Inflammatory macrophage treated with lipopolysaccharide for 1 hour (primary cell): ENCODE measurements at regions not wholly inside any gene's neighbourhood (a gene's known extent, or its start where the extent isn't known, plus 50 kb on each side); places are given as distances from the start of the nearest gene placed in this dataset.
"Not testable (repeated sequence)": the region's sequence is repeated elsewhere in the genome, so short reads cannot be mapped to it uniquely, and the experiment has no call there.

Experiments
- DNase-seq, 2 donors: peaks; one replicate each; pipeline ENCODE4 v3.0.0-alpha.2; 2020 to 2022

GRCh38 chr16:25561723-25562122 is 130.0 kb upstream of the HS3ST4 start:
- DNase-seq: not testable (repeated sequence)

GRCh38 chr16:25556968-25557312 is 134.8 kb upstream of the HS3ST4 start:
- not testable (repeated sequence) for DNase-seq

DNA sequence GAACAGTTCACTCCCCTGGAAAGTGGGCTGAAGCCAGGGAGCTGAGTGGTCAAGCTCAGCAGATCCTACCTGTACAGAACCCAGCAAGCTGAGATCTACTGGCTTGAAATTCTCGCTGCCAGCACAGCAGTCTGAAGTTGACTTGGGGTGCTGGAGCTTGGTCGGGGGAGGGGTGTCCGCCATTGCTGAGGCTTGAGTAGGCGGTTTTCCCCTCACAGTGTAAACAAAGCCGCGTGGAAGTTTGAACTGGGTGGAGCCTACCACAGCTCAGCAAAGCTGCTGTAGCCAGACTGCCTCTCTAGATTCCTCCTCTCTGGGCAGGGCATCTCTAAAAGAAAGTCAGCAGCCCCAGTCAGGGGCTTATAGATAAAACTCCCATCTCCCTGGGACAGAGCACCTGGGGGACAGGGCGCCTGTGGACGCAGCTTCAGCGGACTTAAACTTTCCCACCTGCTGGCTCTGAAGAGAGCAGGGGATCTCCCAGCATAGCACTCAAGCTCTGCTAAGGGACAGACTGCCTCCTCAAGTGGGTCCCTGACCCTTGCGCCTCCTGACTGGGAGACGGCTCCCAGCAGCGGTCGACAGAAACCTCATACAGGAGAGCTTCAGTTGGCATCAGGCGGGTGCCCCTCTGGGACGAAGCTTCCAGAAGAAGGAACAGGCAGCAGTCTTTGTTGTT is 135.3 kb upstream of the HS3ST4 start:
- not testable (repeated sequence) for DNase-seq

- DNase-seq: no peak
Observed at GRCh38 chr16:25553711-25554436, 137.9 kb upstream of the HS3ST4 start.

DNA sequence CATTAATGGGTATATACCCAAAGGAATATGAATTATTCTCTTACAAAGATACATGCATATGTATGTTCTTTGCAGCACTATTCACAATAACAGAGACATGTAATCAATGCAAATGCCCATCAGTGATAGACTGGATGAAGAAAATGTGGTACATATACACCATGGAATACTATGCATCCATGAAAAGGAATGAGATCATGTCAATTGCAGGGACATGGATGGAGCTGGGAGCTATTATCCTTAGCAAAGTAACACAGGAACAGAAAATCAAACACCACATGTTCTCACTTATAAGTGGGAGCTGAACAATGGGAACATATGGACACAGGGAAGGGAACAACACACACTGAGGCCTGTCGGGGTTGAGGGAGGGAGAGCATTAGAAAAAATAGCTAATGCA is 141.1 kb upstream of the HS3ST4 start:
- no peak for DNase-seq

DNA sequence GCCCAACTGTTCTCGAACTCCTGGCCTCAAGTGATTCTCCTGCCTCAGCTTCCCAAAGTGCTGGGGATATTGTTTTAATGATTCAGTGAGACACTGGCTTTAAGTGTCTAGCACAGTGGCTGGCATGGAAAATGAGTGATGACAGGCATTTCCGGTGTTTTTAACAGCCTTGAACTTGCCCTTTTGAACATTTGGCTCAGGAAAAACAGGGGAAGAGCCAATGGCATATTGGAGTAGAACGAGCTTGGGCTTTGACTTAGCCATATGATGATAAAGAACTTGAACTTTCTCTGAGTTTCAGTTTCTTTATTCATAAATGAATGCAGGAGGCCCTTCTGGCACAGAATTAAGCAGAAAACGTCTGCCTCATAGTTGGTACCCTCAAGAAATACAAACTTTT is 145.0 kb upstream of the HS3ST4 start:
- DNase-seq: no peak

DNA sequence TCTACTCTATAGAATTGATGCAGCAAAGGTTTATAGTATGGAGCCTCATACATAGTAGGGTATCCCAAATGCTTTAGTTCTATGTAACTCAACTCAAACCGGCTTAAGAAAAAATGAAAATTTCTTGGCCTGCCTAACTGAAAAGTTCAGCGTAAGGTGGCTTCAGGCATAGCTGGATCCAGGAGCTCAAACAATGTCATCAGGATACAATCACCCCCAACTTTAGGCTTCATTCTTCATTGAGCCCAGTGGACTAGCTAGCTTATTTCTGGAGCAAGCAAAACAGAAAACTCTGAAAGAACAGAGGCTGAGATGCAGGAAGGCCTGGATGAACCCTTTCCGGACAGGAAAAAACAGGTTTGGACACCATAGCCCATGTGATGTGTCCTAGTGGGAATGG is 147.5 kb upstream of the HS3ST4 start:
- no peak for DNase-seq

DNA sequence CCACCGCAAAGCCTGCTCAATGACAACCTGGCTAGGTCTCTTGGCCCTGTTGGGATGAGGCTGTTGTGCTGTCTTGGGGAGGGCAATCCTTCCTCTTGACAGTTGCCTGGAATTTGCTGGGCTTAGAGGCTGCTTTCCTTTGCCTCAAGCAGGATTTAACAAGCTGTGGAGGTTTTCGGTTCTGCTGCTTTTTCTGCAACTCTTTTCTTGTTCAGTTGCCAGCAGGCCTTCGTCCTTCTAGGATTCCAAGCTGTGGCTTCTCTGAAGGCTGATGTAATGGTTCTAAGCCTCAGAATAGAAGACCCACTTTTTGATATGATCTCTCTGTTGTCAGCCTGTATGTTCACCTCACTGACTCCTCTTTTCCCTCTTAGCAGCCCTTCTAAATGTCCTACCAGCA is 149.5 kb upstream of the HS3ST4 start:
- no peak for DNase-seq

DNA sequence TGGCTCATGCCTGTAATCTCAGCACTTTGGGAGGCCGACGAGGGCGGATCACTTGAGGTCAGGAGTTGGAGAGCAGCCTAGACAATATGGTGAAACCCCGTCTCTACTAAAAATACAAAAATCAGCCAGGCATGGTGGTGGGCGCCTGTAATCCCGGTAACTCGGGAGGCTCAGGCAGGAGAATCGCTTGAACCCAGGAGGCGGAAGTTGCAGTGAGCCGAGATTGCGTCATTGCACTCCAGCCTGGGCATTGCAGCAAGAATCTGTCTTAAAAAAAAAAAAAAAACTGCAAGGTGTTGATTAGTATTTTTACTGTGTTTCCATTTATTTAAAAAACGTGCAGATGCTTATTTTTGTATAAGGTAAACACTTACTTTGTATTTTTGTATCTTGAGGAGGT is 152.0 kb upstream of the HS3ST4 start:
- DNase-seq: not testable (repeated sequence)

- DNase-seq: no peak
Observed at GRCh38 chr16:25523183-25523582, 168.6 kb upstream of the HS3ST4 start.

GRCh38 chr16:25512041-25512440 is 179.7 kb upstream of the HS3ST4 start:
- no peak for DNase-seq

DNA sequence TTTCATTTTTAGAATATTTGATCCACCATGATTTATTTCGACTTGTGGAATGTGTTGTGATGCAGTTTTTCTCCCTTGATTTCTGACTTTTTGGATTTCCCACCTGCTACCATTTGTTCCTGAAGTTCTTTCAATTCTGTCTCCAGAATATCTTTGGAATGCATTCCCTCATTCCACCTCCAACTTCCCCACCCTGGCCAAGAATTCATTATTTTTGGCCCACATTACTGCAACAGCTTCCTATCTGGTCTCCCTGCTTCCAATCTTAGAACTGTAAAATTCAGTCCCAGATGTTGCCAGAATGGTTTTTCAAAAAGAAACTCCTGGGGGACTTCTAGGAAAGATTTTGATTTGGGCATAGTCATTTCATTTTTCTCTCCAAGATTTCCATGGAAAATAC is 182.3 kb upstream of the HS3ST4 start:
- DNase-seq: no peak

DNA sequence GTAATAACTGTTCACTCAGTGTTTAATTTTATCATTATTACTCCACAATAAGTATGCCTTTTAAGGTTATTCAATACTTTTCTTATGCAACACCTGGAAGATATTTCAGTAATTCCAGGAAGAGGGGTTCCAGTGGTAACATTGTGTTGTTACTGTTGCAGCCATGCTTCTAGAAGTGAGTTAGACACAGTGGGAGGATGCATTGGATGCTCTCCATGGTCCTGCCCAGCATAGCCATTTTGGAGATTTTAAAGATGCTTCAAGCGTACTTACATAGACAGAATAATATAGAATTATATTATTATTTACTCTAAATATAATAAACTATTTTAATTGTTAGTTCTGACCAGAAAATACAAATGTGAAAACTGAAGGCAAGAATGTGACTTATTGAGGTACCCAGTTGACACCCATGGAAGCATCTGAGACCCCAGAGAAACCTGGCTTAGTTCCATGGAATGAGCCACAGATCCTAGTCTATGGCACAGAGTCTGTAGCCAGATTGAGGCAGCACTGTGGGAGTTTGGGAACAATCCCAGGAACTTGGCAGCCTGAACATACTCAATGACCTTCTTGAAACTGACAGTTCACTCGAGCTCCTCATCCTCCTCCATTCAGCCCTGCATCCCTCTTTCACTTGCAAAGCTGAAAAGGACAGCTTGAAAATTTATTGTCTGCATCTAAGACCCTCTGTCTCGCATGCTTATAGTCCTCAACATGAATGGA is 190.1 kb upstream of the HS3ST4 start:
- DNase-seq: no peak

DNA sequence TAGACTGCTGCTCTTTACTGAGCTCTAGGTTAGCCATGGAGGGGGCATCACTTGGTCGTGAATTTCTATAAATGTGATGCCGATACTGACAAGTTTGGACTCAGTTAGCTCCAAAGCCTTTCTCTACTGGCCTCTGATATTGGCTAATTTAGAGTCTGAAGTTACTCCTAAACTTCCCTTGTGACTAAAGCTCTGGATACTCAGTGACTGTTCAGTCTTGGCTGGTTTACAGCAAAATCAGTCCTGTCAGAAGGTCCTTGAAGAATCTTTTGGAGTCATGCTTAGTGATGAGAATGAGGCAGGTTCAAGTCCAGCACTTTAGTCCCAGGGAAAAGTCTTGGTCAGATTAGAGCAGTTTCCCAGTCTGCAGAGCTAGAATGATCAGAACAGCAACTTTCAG is 197.5 kb upstream of the HS3ST4 start:
- DNase-seq: no peak

DNA sequence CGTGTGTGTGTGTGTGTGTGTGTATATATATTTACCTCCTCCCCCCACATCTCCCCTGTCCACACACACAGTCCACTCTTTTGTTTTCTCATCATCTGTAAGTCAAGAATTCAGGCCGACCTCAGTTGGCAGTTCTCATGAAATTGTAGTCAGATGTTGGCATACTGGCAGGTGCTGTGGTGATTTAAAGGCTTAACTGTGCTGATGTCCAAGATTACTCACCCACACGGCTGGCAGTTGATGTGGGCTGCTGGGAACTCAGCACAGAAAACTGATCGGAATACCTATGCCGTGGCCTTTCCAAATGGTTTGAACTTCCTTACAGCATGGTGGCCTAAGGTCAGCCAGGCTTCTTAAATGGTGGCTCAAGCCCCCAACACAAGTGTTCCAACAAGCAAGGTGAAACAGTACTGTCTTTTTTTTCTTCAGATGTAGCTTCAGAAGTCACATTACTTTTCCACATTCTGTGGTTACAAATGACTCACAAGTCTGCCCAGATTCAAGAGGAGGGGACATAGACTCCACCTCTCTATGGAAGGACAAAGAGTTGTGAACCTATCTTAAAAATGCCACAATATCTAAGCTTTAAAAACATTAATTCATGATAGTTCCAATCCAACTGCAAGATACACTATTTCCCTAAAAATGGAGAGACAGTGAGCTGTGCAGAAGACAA is 198.5 kb upstream of the HS3ST4 start:
- DNase-seq: no peak

- no peak for DNase-seq
Observed at GRCh38 chr16:25488435-25488834, 203.3 kb upstream of the HS3ST4 start.

DNA sequence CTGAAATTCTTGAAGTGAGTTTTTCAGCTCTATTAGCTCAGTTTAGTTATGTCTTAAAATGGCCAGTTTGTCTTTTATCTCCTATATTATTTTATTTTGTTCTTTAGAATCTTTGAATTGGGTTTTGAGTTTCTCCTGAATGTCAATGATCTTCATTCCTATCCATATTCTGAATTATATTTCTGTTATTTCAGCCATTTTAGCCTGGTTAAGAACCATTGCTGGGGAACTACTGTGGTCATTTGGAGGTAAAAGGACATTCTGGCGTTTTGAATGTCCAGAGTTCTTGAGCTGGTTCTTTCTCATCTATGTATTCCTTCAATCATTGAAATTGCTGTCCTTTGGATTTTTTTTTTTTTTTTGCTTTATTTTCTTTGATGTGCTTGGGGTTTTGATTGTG is 203.9 kb upstream of the HS3ST4 start:
- DNase-seq: no peak

DNA sequence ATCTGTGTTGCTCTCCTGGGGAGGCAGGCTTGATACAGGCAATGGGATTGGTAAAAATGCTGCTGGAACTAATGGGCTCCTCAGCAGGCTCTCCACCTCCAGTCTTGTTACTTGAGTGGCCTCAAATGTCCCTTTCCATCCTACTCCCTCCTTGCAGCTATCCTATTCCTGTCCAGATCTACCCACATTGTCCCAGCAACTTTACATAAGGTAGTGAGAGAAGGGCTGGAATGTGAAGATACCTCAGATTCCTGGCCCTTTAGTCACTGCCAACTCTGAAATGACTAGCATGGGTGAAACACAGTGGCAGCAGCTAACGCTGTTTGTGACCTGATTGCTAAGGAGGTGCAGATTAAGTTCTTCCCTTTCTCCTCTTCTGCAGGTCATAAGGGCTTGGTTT is 210.1 kb upstream of the HS3ST4 start:
- no peak for DNase-seq

DNA sequence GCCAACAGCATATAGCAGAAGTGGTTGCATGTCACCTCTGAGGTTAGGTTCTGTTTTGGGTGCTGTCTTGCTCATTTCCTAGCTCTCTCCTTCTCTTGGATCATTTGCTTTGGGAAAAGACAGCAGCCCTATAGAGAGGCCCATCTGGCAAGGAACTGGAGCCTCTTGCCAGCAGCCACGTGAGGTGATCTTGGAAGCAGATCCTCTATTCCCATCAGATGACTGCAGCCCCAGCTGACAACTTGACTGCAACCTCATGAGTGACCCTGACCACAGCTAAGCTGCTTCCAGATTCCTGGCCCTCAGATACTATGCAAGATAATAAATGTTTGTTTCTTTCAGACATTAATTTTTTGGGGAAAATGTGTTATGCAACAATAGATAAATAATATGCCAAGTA is 213.3 kb upstream of the HS3ST4 start:
- no peak for DNase-seq

DNA sequence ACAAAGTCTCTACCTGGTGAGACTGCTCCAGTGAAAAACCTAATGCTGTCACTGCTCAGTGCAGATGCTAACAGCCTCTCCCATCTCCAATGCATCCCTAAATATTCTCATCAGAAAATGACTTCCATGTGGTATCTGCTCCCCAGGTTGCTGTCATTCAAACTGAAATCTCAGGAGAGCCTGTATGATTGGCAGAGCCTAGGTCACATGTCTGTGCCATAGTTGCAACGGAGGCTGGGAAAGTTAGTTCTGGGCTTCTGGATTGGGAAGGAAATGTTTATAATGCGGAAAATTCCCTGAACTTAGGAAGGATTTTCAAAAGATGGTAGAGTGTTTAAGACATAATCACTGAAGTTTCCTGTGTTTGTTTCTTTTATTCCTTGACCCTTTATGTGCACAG is 206.4 kb upstream of the ZKSCAN2 start:
- no peak for DNase-seq

DNA sequence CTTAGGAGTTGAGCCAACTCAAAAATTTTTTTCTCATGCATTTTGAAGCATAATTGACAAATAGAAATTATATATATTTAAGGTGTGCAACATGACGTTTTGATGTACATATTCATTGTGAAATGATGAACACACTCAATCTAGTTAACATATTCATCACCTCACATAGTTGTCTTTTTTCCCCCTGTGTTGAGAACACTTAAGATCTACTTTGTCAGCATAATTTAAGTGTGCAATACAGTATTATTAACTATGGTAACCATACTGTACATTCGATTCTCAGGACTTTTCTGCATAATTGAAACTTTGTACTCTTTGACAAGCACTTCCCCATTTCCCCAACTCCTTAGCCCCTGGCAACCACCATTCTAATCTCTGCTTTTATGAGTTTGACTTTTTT is 192.2 kb upstream of the ZKSCAN2 start:
- DNase-seq: no peak

- DNase-seq: no peak
Observed at GRCh38 chr16:25443994-25444393, 186.3 kb upstream of the ZKSCAN2 start.

- DNase-seq: no peak
Observed at GRCh38 chr16:25434064-25434463, 176.4 kb upstream of the ZKSCAN2 start.

- no peak for DNase-seq
Observed at GRCh38 chr16:25433388-25433787, 175.7 kb upstream of the ZKSCAN2 start.
